Fibroblast of upper back skin (primary cell): ENCODE measurements at regions not wholly inside any gene's neighbourhood (a gene's known extent, or its start where the extent isn't known, plus 50 kb on each side); places are given as distances from the start of the nearest gene placed in this dataset.

Source experiments
- DNase-seq: peaks from one replicate; pipeline ENCODE4 v3.0.0-alpha.2; 2013

DNA sequence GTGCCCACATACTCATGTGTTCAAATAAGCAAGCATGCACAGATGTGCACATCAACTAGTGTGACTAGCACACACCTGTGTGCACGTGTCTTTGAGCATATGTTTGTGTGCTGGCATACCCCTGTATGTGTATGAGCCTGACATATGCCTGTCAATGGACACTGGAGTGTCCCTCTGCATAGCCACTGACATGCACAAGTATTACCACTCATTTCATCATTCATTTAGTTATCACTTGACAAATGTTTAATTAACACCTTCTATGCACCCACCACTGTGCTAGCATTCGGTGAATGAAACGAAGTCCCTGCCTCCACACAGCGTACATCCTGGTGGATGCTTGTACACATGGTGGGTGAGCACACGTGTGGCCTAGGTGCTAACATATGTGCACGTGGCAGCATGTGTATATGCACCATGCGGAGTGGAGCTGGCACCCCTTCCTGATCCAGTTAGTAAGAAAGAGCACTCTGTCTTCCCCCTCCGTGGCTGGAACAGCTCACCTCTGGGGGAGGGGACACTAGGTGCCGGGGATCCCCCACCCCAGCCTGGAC lies 112.0 kb downstream of the CHST1 start:
- no peak for DNase-seq

DNA sequence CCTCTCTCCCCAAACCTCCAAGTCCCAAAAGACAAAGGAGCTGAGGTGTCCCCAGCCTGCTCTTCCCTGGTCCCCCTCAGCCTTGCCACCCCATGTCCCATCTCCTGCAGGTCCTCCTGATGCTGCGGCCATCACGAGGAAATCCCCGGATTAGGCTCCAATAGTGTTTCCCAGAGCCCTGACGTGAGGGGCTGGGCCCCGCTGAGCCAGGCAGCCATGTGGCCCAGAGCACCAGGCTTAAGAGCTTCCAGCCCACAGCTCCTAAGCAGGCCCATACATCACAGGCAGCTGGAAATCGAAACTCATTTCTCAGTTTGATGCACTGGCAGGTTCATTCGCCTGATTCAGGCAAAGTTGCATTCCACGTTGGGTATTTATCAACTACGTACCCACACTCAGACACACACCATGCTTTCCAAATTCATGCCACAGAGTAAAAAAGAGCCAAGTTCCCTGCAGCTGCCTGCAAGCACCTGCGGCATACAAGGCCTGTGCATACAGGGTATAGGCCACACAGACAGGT lies 114.2 kb downstream of the CHST1 start:
- no peak for DNase-seq

DNA sequence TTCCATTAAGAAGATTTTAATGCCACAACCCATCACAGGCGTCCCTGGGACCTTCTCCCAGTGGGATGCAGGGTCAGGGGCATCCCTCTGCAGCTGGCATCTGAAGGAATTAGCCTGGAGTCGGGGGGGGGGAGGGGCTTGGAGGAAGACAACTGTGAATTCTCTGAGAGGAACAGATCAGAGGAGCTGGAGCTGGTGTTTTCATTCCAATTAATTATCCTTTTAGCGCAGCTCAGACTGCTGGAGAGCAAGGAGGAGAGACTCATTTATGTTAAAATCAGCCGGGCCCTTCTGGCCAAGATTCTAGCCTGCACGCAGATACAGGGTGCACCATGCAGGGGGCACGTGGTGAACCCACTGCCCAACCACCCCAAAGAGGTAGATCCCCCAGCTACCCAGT lies 116.2 kb downstream of the CHST1 start:
- no peak for DNase-seq

GRCh38 chr11:45546366-45546765 lies 119.1 kb downstream of the CHST1 start:
- DNase-seq: no peak

DNA sequence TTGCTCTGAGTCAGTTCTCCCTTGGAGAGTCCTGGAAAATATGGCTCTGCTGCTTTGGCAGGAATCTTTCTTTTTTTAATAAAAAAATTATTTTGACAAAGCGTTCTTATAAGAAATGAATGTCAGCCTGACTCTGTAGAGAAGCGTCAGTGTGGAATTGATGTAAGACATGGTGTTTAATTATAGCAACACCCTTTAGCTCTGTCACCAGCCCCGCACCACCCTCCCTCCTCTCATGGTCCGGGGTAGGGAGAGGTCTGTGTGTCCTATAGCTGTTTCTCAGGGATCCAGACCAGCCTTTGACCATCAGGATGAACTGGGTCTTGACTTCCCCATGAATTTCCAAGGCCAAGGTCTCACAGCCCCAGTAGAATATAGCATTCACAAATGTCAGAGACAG lies 120.6 kb downstream of the CHST1 start:
- DNase-seq: no peak

- peak; percentile 25 for DNase-seq
Observed at GRCh38 chr11:45543808-45544422, 121.5 kb downstream of the CHST1 start.

- DNase-seq: no peak
Observed at GRCh38 chr11:45543081-45543480, 122.3 kb downstream of the CHST1 start.

DNA sequence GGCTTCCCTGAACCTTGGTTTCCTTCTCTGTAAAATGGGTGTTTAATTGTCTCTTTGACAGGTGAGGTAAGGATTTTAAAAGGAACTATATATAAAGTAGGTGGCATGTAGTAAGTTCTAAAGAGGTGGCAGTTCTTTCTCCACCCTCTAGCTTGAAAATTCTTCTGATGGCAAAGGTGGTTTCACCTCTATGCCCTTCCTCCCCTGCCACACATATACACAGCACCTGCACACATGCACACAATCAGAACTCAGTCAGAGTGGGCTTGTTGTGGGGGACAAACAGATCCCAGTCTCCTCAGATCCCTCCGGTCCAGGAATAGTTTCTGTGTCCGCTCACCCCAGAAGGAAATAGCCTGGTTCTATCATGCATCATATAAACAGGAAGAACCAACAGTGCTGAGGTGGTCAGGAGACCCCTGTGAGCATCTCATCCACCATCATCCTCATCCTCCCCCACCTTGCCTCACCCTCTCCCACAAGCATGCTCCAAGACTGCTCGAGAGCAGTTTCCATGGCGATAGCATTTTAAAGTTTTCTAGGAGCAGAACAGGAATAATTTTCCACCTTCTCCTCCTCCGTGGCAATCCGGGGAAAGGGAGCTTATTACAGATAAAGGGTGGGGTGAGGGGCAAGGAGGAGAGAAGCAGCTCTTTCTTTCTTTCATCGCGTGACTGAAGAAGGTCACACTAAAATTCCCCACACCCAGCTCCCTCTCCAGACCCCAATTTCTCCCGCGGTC lies 123.6 kb downstream of the CHST1 start:
- DNase-seq: no peak

GRCh38 chr11:45538939-45539338 lies 126.5 kb downstream of the CHST1 start:
- peak; percentile 3 for DNase-seq

DNA sequence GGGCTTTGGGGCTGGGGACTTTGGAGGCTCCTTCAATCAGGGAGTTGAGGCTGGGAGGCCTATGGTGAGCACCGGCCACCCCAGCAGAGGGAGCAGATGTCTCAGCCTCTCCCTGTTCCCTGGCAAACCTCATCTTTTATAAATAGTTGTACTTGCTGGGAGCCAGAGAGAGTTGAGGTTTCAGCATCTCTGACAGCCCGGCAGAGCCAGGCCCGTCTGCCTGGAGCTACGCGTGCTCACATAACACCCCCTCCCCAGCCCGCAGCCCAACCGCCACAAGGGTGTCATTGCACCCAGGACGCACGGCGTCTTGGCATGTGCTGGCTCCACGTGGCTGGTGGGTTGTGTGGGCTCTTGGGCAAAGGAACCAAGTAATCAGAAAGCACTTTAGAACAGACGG lies 127.1 kb downstream of the CHST1 start:
- DNase-seq: no peak

DNA sequence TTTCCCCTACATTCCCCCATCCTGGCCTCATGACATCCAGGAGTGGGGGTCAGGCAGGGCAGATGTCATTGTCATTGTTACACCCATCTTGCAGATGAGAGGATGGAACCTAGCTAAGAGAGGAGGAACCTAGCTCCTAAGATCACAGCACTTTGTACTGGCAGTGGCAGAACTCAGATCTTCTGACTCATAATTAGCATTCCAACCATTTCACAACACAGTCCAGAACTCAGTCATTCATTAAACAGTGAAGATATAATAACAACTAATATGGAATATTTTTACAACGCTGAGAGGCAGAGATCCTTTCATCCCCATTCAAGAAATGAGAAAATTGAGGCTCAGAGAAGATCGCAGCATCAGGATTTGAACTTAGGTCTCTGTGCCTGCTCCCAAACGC lies 127.8 kb downstream of the CHST1 start:
- DNase-seq: peak; percentile 3

DNA sequence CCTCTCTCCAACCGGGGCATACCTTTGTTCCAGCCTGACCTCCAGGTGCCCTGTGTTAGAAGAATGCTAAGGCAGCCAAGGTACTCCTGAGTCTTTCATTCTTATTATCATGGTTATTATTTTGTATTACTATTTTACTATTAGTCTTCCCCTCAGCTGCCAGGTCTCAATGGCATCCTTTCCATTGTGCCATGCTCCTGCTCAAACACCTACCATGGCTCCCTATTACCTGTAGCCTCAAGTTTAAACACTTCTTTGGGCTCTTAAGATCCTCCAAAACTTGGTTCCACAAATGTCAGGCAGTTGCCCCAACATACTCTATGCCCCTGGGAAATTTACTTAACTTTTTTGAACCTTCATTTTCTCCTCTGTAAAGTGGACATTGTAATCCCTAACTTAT lies 130.4 kb downstream of the CHST1 start:
- no peak for DNase-seq

- DNase-seq: no peak
Observed at GRCh38 chr11:45534132-45534531, 131.3 kb downstream of the CHST1 start.

DNA sequence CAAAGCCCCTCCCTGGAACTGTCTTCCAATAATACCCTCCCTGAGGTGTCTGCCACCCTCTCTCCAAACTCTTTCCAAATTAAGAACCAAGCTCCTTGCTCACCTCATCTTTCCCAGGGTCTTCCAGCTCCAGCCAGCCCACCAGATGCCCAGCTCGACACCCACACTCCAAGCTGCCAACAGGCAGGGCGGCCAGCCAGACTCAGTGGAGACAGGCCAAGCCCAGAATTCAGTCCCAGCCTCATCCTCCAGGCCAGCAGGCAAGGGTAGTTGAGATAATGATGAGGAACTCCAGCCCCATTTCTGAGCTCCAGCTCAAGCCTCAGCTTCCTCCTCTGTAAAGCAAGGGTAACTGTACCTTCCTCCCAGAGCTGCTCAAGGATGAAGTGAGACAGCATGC lies 132.9 kb downstream of the CHST1 start:
- no peak for DNase-seq

- DNase-seq: no peak
Observed at GRCh38 chr11:45530776-45531175, 134.6 kb downstream of the CHST1 start.

DNA sequence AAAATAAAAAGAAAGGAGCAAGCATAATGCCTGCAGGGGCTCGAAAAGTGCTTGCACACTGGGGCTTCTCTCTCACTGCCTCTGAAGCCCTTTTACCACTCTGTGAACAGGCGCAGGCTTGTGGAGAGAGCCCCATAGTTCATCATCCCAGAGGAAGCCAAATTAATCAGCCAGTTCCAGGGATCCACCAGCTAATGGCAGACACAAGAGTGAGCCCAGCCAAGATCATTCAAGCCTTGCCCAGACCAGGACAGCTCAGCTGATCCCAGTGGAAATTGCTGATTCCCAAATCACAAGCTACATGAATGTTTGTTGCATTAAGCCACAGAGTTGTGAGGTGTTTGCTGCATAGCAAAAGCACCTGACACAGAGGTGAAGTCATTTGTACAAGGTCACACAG lies 135.3 kb downstream of the CHST1 start:
- DNase-seq: no peak

GRCh38 chr11:45528435-45528834 lies 137.0 kb downstream of the CHST1 start:
- no peak for DNase-seq

DNA sequence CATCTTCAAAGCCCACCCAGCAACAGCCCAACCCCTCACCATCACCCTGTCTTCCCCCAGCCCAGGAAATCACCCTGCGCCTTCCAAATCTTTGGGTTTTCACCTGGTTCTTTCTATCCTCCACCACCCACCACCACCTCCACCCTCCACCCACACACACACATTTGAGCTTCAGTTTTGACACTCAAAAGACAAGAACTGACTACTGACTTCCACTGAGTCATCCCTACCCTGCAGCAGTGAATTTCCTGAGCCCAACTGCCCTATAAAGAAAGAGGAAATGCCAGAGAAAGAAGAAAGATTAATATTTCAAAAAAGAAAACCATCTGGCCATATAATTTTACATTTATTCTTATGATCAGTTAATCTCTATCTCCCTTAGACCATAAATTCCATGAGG lies 137.5 kb downstream of the CHST1 start:
- no peak for DNase-seq

DNA sequence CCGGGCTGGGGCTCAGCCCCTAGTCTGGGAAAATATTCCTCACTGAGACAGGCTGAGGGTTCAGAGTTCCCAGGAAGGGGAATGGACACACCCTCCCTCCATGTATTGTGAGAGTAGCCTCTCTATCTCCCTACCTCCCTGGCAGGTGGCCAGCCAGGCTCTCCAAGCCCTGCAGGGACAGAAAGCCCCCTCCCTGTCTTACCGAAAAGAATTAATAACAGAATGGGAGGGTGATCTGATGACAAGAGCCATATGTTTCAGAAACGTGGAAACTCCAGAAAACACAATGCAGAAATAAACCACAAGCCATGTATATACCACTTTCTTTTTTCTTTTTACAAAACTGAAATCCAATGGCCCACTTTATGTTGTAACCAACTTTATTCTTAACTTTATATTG lies 140.0 kb downstream of the CHST1 start:
- no peak for DNase-seq

DNA sequence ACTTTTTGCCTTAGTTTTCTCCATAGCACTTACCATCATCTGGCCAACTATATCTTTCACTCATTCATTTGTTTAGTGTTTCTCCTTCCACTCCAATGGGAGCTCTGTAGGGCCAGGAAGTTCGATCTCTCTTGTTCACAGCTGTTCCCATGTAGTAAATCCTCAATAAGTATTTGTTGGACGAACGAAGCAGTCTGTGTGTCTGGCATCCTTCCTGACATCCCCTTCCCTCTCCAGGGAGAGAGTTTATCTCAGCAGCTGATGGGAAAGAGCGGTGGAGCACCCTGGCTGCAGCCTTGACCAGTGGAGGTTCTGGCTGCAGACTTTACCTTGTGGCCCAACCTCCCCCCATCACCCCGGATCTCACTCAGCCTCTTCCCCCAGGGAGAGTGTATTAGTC lies 141.7 kb downstream of the CHST1 start:
- DNase-seq: no peak

- DNase-seq: no peak
Observed at GRCh38 chr11:45518833-45519535, 146.4 kb downstream of the CHST1 start.

GRCh38 chr11:45518141-45518832 lies 147.1 kb downstream of the CHST1 start:
- no peak for DNase-seq

GRCh38 chr11:45517171-45517770 lies 148.2 kb downstream of the CHST1 start:
- no peak for DNase-seq
